ENCODE measurements at regions not wholly inside any gene's neighbourhood (a gene's known extent, or its start where the extent isn't known, plus 50 kb on each side); places are given as distances from the start of the nearest gene placed in this dataset.

DNA sequence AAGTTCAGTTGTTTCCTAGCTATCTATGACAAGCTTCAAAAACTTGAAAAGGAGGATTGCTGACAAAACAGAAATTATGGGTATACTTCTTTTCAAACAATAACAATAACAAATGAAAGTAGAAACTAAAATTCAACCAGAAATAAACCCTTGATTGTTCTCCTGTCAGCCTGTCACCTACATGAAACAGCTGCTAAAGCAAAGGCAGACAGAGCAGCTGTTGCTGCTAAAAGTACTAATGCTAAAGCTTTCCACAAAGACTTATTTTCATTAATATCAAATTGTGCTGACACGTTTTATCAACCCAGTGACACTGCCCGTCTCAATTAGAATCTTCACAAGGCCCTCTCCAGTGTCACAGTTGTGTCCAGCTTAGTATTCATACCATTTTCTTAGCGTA is 533.2 kb upstream of the GBE1 start:
- TF ChIP-seq EP300 (IDR thresholded peaks at IDR 0.05) (no peak), HOXB5 (CRISPR knock-in tag; IDR thresholded peaks at IDR 0.05) (no peak), NFE2L2 (conservative IDR thresholded peaks at IDR 0.05; ENCODE audit: low read length) (no peak), RFX5 (IDR thresholded peaks at IDR 0.05) (no peak), TP53 (CRISPR knock-in tag; IDR thresholded peaks at IDR 0.05) (no peak), POLR2A (IDR thresholded peaks at IDR 0.05; ENCODE audit: low read length) (no peak), HOXA7 (CRISPR knock-in tag; IDR thresholded peaks at IDR 0.05) (no peak)
- TF ChIP-seq, protein P1, sequence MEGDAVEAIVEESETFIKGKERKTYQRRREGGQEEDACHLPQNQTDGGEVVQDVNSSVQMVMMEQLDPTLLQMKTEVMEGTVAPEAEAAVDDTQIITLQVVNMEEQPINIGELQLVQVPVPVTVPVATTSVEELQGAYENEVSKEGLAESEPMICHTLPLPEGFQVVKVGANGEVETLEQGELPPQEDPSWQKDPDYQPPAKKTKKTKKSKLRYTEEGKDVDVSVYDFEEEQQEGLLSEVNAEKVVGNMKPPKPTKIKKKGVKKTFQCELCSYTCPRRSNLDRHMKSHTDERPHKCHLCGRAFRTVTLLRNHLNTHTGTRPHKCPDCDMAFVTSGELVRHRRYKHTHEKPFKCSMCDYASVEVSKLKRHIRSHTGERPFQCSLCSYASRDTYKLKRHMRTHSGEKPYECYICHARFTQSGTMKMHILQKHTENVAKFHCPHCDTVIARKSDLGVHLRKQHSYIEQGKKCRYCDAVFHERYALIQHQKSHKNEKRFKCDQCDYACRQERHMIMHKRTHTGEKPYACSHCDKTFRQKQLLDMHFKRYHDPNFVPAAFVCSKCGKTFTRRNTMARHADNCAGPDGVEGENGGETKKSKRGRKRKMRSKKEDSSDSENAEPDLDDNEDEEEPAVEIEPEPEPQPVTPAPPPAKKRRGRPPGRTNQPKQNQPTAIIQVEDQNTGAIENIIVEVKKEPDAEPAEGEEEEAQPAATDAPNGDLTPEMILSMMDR (IDR thresholded peaks at IDR 0.05), result no peak
- TF ChIP-seq, protein P2, sequence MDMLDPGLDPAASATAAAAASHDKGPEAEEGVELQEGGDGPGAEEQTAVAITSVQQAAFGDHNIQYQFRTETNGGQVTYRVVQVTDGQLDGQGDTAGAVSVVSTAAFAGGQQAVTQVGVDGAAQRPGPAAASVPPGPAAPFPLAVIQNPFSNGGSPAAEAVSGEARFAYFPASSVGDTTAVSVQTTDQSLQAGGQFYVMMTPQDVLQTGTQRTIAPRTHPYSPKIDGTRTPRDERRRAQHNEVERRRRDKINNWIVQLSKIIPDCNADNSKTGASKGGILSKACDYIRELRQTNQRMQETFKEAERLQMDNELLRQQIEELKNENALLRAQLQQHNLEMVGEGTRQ (IDR thresholded peaks at IDR 0.05), result no peak
- TF ChIP-seq, protein P3, sequence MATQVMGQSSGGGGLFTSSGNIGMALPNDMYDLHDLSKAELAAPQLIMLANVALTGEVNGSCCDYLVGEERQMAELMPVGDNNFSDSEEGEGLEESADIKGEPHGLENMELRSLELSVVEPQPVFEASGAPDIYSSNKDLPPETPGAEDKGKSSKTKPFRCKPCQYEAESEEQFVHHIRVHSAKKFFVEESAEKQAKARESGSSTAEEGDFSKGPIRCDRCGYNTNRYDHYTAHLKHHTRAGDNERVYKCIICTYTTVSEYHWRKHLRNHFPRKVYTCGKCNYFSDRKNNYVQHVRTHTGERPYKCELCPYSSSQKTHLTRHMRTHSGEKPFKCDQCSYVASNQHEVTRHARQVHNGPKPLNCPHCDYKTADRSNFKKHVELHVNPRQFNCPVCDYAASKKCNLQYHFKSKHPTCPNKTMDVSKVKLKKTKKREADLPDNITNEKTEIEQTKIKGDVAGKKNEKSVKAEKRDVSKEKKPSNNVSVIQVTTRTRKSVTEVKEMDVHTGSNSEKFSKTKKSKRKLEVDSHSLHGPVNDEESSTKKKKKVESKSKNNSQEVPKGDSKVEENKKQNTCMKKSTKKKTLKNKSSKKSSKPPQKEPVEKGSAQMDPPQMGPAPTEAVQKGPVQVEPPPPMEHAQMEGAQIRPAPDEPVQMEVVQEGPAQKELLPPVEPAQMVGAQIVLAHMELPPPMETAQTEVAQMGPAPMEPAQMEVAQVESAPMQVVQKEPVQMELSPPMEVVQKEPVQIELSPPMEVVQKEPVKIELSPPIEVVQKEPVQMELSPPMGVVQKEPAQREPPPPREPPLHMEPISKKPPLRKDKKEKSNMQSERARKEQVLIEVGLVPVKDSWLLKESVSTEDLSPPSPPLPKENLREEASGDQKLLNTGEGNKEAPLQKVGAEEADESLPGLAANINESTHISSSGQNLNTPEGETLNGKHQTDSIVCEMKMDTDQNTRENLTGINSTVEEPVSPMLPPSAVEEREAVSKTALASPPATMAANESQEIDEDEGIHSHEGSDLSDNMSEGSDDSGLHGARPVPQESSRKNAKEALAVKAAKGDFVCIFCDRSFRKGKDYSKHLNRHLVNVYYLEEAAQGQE (IDR thresholded peaks at IDR 0.05), result no peak
